Spinal cord (tissue), 9 donors: ENCODE measurements at regions not wholly inside any gene's neighbourhood (a gene's known extent, or its start where the extent isn't known, plus 50 kb on each side); places are given as distances from the start of the nearest gene placed in this dataset.
"Not testable (repeated sequence)": the region's sequence is repeated elsewhere in the genome, so short reads cannot be mapped to it uniquely, and the experiment has no call there.

Experiments
- DNase-seq, 6 donors: peaks; one replicate each; pipeline versions ENCODE4 v3.0.0 to v3.0.0-alpha.2; 2013 to 2015; ENCODE audit warnings: low spot score in 6 of 6, low read depth in 4 of 6
- H3K27ac ChIP-seq: one replicate; pipeline ENCODE4 v1.5.1; 2013; ENCODE audit warnings: low read depth, low read length, control low read depth
- H3K27me3 ChIP-seq: one replicate; pipeline ENCODE4 v1.6.1; 2013; ENCODE audit warnings: low read length; ENCODE audit not compliant: control insufficient read depth, insufficient read depth
- H3K36me3 ChIP-seq: one replicate; pipeline ENCODE4 v1.6.1; 2013; ENCODE audit warnings: low read length; ENCODE audit not compliant: control insufficient read depth, insufficient read depth
- H3K4me1 ChIP-seq: one replicate; pipeline ENCODE4 v1.6.1; 2013; ENCODE audit warnings: low read length; ENCODE audit not compliant: control insufficient read depth, insufficient read depth
- H3K4me3 ChIP-seq: one replicate; pipeline ENCODE4 v1.5.1; 2013; ENCODE audit warnings: low read depth, low read length, control low read depth
- H3K9me3 ChIP-seq: one replicate; pipeline ENCODE4 v1.6.1; 2013; ENCODE audit warnings: low read length; ENCODE audit not compliant: control insufficient read depth, insufficient read depth
- WGBS: methylation state at CpG from one replicate; pipeline ENCODE4 v1.1.5; 2013; ENCODE audit warnings: missing lambda C conversion rate; ENCODE audit not compliant: insufficient coverage; 5-methylcytosine and 5-hydroxymethylcytosine counted together
- donor health status: healthy.

DNA sequence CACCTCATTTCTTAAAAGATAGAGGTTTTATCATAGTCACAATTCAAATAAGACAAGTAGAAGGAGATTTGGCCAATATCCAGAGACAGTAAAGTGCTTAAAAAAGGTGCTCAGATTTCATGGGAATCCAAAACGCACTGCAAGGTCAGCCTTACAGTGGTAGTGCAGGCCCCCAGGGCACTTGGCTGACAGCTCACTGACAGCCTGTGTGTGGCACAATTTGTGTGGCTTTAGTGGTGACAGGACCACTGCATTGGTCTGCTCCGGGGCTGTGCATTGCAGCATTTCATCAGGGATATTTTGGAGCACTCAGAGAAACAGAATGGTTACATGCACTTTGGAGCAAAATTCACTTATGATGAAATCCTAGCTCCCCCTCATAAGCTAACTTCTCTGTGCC is 544.3 kb downstream of the NTRK3 start:
- peaks cover 3% of the 10 kb centered on the region for H3K4me1 ChIP-seq
- no peak overlapping the region for H3K27ac ChIP-seq
- WGBS, result 76% methylated on average over 2 of the region's 2 CpGs
- no peak overlapping the region for H3K4me3 ChIP-seq
- no peaks in the 10 kb centered on the region for H3K9me3 ChIP-seq
- H3K27me3 ChIP-seq, result no peaks in the 10 kb centered on the region
- no peaks in the 10 kb centered on the region for H3K36me3 ChIP-seq
- DNase-seq, result no peak

DNA sequence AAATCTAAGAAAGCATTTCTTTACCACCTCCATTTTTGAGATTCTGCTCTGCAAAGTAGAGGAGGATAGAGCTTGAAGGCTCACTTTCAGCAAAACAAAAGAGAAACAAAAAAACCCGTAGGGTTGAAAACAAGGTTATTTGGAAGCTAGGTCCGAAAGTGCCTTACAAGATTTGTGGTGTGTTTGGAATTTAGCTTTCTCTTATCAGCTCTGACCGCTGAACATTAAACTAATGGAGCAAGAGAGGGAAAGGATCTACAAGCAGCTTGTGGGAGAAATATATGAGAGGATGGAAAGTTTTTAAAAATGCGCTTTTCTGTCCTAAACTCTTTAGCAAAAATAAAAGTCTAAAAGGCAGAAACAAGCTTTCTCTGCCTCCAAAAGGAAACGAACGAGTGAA is 545.5 kb downstream of the NTRK3 start:
- Histone ChIP-seq H3K4me3 (no peak overlapping the region), H3K4me1 (peaks cover 6% of the 10 kb centered on the region), H3K27me3 (no peaks in the 10 kb centered on the region), H3K27ac (no peak overlapping the region), H3K9me3 (no peaks in the 10 kb centered on the region), H3K36me3 (no peaks in the 10 kb centered on the region)
- WGBS, result 71% methylated on average over 2 of the region's 6 CpGs
- peak in 1 of 6 donors; percentile 25 for DNase-seq

GRCh38 chr15:87710406-87710805 is 546.1 kb downstream of the NTRK3 start:
- Histone ChIP-seq H3K4me1 (peaks cover 6% of the 10 kb centered on the region), H3K27ac (no peak overlapping the region), H3K36me3 (no peaks in the 10 kb centered on the region), H3K9me3 (no peaks in the 10 kb centered on the region), H3K4me3 (no peak overlapping the region), H3K27me3 (no peaks in the 10 kb centered on the region)
- WGBS, result 76% methylated on average over 5 of the region's 7 CpGs
- no peak for DNase-seq

GRCh38 chr15:87707566-87708130 is 548.9 kb downstream of the NTRK3 start:
- Histone ChIP-seq H3K9me3 (no peaks in the 10 kb centered on the region), H3K4me3 (no peak overlapping the region), H3K27ac (no peak overlapping the region), H3K27me3 (no peaks in the 10 kb centered on the region), H3K36me3 (no peaks in the 10 kb centered on the region), H3K4me1 (peaks cover 6% of the 10 kb centered on the region)
- DNase-seq, result peak in 2 of 6 donors; percentile 65 to 81
- WGBS, result 25% methylated on average over 5 of the region's 5 CpGs

DNA sequence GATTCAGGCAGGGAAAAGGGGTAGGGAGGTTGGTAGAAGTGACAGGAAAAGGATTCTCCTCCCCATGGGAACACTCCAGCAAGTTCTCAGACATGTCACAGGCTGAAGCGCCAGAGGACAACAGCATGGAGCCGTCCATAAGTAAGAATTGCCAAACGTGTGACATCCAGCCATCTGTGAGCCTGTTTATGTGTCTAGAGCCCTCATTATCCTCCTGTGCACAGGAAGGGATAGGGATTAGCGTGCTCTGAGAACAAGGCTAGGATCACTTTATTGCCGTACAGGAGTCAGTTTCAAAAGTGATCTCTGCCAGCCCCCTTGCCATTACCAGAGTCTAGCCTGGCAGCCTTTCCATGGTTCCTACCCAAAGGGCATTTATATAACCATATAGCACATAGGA is 549.5 kb downstream of the NTRK3 start:
- Histone ChIP-seq H3K27ac (no peak overlapping the region), H3K4me1 (peaks cover 6% of the 10 kb centered on the region), H3K27me3 (no peaks in the 10 kb centered on the region), H3K4me3 (no peak overlapping the region), H3K9me3 (no peaks in the 10 kb centered on the region), H3K36me3 (no peaks in the 10 kb centered on the region)
- peak in 2 of 6 donors; percentile 47 to 68 for DNase-seq
- WGBS, result 38% methylated on average over 4 of the region's 5 CpGs

DNA sequence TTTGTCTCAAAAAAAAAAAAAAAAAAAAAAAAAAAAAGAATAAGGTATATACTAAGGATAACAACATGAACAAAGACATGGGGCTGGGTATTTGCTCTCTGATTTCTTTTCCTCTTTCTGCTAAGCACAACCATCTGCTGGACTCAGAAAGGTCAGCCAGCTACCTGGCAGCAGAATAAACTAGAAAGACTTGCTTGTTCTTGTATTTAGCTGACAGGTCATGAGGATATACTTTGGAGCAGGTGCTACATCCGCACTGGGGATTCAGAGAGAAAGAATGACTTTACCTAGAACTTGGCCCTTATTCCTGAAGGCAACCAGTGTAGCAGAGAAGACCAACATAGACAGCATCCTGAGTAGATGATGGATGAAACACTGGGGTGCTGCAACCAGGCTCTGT is 550.5 kb downstream of the NTRK3 start:
- DNase-seq, result no peak
- WGBS, result 78% methylated on average over 1 of the region's 1 CpG
- peaks cover 6% of the 10 kb centered on the region for H3K4me1 ChIP-seq
- H3K27ac ChIP-seq, result no peak overlapping the region
- H3K9me3 ChIP-seq, result no peaks in the 10 kb centered on the region
- H3K27me3 ChIP-seq, result no peaks in the 10 kb centered on the region
- H3K36me3 ChIP-seq, result no peaks in the 10 kb centered on the region
- H3K4me3 ChIP-seq, result no peak overlapping the region

GRCh38 chr15:87704276-87704675 is 552.3 kb downstream of the NTRK3 start:
- Histone ChIP-seq H3K4me3 (no peak overlapping the region), H3K27me3 (no peaks in the 10 kb centered on the region), H3K36me3 (no peaks in the 10 kb centered on the region), H3K27ac (no peak overlapping the region), H3K4me1 (peaks cover 6% of the 10 kb centered on the region), H3K9me3 (no peaks in the 10 kb centered on the region)
- no peak for DNase-seq
- WGBS, result 84% methylated on average over 5 of the region's 5 CpGs

DNA sequence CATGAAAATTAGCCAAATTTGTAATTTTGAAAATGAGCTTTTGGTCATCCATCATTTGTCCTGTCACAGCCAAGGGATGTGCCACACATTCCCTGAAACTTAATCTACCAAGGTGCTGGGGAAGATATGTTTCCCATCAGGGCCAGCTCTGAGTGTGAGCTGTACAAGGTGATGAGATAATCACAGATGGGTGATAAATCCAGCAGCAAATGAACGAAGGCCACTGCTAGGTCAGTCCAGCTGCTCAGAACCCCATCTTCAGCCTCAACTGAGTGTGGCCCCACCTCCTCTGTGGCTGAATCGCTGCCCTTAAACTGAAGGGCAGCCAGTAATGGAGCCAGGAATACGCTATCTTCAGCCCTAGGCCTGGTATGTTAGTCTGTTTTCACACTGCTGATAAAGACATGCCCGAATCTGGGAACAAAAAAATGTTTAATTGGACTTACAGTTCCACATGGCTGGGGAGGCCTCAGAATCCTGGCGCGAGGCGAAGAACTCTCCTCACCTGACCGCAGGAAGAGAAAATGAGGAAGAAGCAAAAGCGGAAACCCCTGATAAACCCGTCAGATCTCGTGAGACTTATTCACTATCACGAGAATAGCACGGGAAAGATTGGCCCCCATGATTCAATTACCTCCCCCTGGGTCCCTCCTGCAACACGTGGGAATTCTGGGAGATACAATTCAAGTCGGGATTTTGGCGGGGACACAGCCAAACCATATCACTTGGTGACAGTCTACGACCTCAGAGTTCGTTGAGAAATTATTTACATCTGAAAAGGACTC is 553.0 kb downstream of the NTRK3 start:
- H3K36me3 ChIP-seq, result no peaks in the 10 kb centered on the region
- no peaks in the 10 kb centered on the region for H3K9me3 ChIP-seq
- H3K4me3 ChIP-seq, result no peak overlapping the region
- no peak overlapping the region for H3K27ac ChIP-seq
- H3K4me1 ChIP-seq, result peaks cover 6% of the 10 kb centered on the region
- DNase-seq, result no peak
- H3K27me3 ChIP-seq, result no peaks in the 10 kb centered on the region
- WGBS, result 86% methylated on average over 17 of the region's 18 CpGs

- no peak overlapping the region for H3K4me3 ChIP-seq
- H3K4me1 ChIP-seq, result peaks cover 3% of the 10 kb centered on the region
- DNase-seq, result no peak
- H3K9me3 ChIP-seq, result no peaks in the 10 kb centered on the region
- no peak overlapping the region for H3K27ac ChIP-seq
- H3K27me3 ChIP-seq, result no peaks in the 10 kb centered on the region
- 100% methylated on average over 3 of the region's 4 CpGs for WGBS
- H3K36me3 ChIP-seq, result no peaks in the 10 kb centered on the region
Observed at GRCh38 chr15:87702270-87702669, 554.3 kb downstream of the NTRK3 start.

- no CpG with 5 or more reads among the region's 2 CpGs for WGBS
Observed at GRCh38 chr15:87698467-87698866, 558.1 kb downstream of the NTRK3 start.

More at GRCh38 chr15:87698467-87698866, 558.1 kb downstream of the NTRK3 start:
- not testable (repeated sequence) for H3K27me3 ChIP-seq, H3K9me3 ChIP-seq, H3K4me3 ChIP-seq, DNase-seq, H3K36me3 ChIP-seq, H3K4me1 ChIP-seq, H3K27ac ChIP-seq
